ENCODE measurements at regions not wholly inside any gene's neighbourhood (a gene's known extent, or its start where the extent isn't known, plus 50 kb on each side); places are given as distances from the start of the nearest gene placed in this dataset.

DNA sequence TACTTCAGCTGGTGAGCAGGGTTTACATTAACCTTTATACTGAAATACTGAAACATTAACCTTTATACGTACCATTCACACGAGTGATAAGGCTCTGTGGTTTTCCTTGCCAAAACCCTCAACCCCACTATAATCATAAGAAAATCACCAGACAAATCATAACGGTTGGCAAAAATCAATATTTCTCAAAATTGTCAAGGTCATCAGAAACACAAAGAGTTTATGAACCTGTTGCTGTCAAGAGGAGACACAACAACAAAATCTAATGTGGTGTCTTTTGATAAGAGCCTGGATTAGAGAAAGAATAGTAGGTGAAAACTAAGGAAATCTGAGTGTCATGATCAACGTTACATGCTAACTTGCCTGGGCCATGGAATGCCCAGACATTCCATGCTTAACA is 396.9 kb upstream of the TMEFF2 start:
- H3K4me1 ChIP-seq (ENCODE audit: control insufficient read depth, insufficient read depth, low read length): no peaks in the 10 kb centered on the region
- DNase-seq (ENCODE audit: low read depth): no peak
- no peaks in the 10 kb centered on the region for H3K27me3 ChIP-seq (replicated peaks; ENCODE audit: control insufficient read depth, insufficient read depth, low read length)
- H3K9me3 ChIP-seq (ENCODE audit: control insufficient read depth, low read length): no peaks in the 10 kb centered on the region
- no peak overlapping the region for H3K4me3 ChIP-seq (ENCODE audit: low read length)
- no peak overlapping the region for H3K9ac ChIP-seq (ENCODE audit: low read length)
- no peaks in the 10 kb centered on the region for H3K36me3 ChIP-seq (ENCODE audit: control insufficient read depth, insufficient read depth, low read length, severe bottlenecking)

- no peaks in the 10 kb centered on the region for H3K9me3 ChIP-seq (ENCODE audit: control insufficient read depth, low read length)
- no peaks in the 10 kb centered on the region for H3K4me1 ChIP-seq (ENCODE audit: control insufficient read depth, insufficient read depth, low read length)
- peak; percentile 14 for DNase-seq (ENCODE audit: low read depth)
- H3K9ac ChIP-seq (ENCODE audit: low read length): no peak overlapping the region
- H3K27me3 ChIP-seq (replicated peaks; ENCODE audit: control insufficient read depth, insufficient read depth, low read length): no peaks in the 10 kb centered on the region
- H3K4me3 ChIP-seq (ENCODE audit: low read length): no peak overlapping the region
- no peaks in the 10 kb centered on the region for H3K36me3 ChIP-seq (ENCODE audit: control insufficient read depth, insufficient read depth, low read length, severe bottlenecking)
These were observed 390.7 kb upstream of the TMEFF2 start for GRCh38 chr2:192585418-192585817.

DNA sequence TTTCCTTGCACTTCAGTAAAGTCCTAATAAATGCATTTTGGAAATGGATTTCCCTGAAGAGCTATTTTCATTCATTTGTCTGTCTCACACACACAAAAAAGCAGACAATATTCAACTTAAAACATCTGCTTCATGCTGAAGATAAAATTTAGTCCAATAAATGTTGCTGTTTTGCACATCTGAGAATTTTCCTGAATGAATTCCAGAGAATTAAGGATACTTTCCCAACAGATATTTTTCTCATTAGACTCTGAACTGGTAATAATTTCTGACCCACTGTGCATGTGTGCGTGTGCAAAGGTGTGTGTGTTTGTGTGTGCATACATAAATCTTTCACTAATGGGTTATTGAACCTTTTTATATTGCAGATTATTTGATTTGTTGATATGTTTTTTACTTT is 390.2 kb upstream of the TMEFF2 start:
- H3K9me3 ChIP-seq (ENCODE audit: control insufficient read depth, low read length): no peaks in the 10 kb centered on the region
- H3K27me3 ChIP-seq (replicated peaks; ENCODE audit: control insufficient read depth, insufficient read depth, low read length): no peaks in the 10 kb centered on the region
- DNase-seq (ENCODE audit: low read depth): no peak
- H3K4me3 ChIP-seq (ENCODE audit: low read length): no peak overlapping the region
- no peaks in the 10 kb centered on the region for H3K36me3 ChIP-seq (ENCODE audit: control insufficient read depth, insufficient read depth, low read length, severe bottlenecking)
- no peak overlapping the region for H3K9ac ChIP-seq (ENCODE audit: low read length)
- H3K4me1 ChIP-seq (ENCODE audit: control insufficient read depth, insufficient read depth, low read length): no peaks in the 10 kb centered on the region

DNA sequence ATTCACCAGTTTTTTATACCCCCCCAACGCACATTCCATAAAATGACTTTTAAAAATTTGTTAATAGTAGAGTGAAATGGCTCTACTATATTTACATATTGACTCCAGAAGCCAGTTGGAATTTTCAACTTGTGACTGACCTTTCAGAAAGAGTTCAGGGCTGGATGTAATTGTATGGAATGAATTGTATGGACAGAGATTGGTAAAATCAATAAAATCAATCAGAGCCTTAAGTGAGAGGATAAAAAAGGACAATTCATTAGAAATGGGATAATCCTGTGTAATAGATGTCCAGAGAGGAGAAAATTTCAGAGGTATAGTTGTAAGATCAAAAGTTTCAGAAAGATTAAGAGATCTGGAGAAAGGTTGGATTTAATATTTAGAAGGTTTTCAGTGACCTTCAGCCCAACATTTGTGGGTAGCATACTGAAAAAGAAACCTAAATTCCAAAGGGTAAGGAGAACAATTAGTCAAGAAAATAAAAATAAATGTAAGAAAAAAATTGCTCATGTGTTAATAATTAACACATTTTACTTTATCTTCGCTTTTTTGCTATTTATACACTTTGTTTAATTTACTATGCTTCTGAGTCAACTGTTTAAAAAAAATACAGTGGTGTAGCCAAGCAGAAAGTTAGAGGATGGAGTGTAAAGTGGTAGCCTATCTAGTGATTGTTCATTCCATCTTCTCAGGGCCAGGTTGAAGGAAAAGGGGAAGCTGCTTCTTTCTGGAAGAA is 385.4 kb upstream of the TMEFF2 start:
- Histone ChIP-seq H3K4me3 (ENCODE audit: low read length) (no peak overlapping the region), H3K27me3 (replicated peaks; ENCODE audit: control insufficient read depth, insufficient read depth, low read length) (no peaks in the 10 kb centered on the region), H3K36me3 (ENCODE audit: control insufficient read depth, insufficient read depth, low read length, severe bottlenecking) (no peaks in the 10 kb centered on the region), H3K9ac (ENCODE audit: low read length) (no peak overlapping the region), H3K9me3 (ENCODE audit: control insufficient read depth, low read length) (no peaks in the 10 kb centered on the region), H3K4me1 (ENCODE audit: control insufficient read depth, insufficient read depth, low read length) (no peaks in the 10 kb centered on the region)
- no peak for DNase-seq (ENCODE audit: low read depth)

DNA sequence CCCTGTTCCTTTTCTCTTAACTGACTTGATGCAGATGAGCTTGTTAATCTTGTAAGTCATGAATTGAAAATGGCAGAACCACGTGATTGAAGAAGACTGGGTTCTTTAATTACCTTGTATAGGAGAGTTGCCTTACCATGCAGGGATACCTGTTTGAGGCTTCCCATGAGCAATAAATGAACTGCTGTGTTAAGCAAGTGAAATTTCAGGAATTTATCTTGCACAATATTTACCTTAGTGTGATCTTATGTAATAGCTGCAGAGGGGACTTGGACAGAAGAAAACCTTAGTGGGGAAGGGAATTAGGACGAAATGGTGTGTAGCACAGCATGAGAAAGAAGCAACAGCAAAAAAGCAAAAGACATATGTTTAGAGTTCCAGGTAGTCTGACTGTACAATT is 384.0 kb upstream of the TMEFF2 start:
- Histone ChIP-seq H3K9ac (ENCODE audit: low read length) (no peak overlapping the region), H3K27me3 (replicated peaks; ENCODE audit: control insufficient read depth, insufficient read depth, low read length) (no peaks in the 10 kb centered on the region), H3K9me3 (ENCODE audit: control insufficient read depth, low read length) (no peaks in the 10 kb centered on the region), H3K36me3 (ENCODE audit: control insufficient read depth, insufficient read depth, low read length, severe bottlenecking) (no peaks in the 10 kb centered on the region), H3K4me3 (ENCODE audit: low read length) (no peak overlapping the region), H3K4me1 (ENCODE audit: control insufficient read depth, insufficient read depth, low read length) (no peaks in the 10 kb centered on the region)
- no peak for DNase-seq (ENCODE audit: low read depth)

- Histone ChIP-seq H3K4me3 (ENCODE audit: low read length) (no peak overlapping the region), H3K9me3 (ENCODE audit: control insufficient read depth, low read length) (no peaks in the 10 kb centered on the region), H3K27me3 (replicated peaks; ENCODE audit: control insufficient read depth, insufficient read depth, low read length) (no peaks in the 10 kb centered on the region), H3K9ac (ENCODE audit: low read length) (no peak overlapping the region), H3K36me3 (ENCODE audit: control insufficient read depth, insufficient read depth, low read length, severe bottlenecking) (no peaks in the 10 kb centered on the region), H3K4me1 (ENCODE audit: control insufficient read depth, insufficient read depth, low read length) (no peaks in the 10 kb centered on the region)
- DNase-seq (ENCODE audit: low read depth): no peak
These were observed 383.0 kb upstream of the TMEFF2 start for GRCh38 chr2:192577706-192578105.

DNA sequence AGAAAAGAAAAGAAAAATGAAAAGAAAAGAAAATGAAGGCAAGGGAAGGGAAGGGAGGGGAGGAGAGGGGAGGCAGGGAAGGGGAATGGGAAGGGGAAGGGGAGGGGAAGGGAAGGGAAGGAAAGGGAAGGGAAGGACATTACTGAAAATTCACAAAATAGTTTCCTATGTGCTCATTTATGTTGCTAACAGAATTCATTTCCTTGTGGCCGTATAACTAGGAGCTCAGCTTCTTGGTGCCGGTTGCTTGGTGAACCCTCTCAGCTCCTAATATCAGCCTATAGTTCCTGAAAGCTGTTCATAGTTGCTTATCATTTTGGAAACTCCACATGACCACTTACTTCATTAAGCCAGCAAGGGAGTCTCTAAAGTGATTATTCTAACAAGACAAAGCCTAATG is 379.8 kb upstream of the TMEFF2 start:
- H3K27me3 ChIP-seq (replicated peaks; ENCODE audit: control insufficient read depth, insufficient read depth, low read length): no peaks in the 10 kb centered on the region
- no peak for DNase-seq (ENCODE audit: low read depth)
- no peaks in the 10 kb centered on the region for H3K36me3 ChIP-seq (ENCODE audit: control insufficient read depth, insufficient read depth, low read length, severe bottlenecking)
- no peaks in the 10 kb centered on the region for H3K4me1 ChIP-seq (ENCODE audit: control insufficient read depth, insufficient read depth, low read length)
- H3K4me3 ChIP-seq (ENCODE audit: low read length): no peak overlapping the region
- no peaks in the 10 kb centered on the region for H3K9me3 ChIP-seq (ENCODE audit: control insufficient read depth, low read length)
- no peak overlapping the region for H3K9ac ChIP-seq (ENCODE audit: low read length)

GRCh38 chr2:192571636-192572035 is 376.9 kb upstream of the TMEFF2 start:
- DNase-seq (ENCODE audit: low read depth): no peak
- Histone ChIP-seq H3K4me3 (ENCODE audit: low read length) (no peak overlapping the region), H3K9me3 (ENCODE audit: control insufficient read depth, low read length) (no peaks in the 10 kb centered on the region), H3K4me1 (ENCODE audit: control insufficient read depth, insufficient read depth, low read length) (no peaks in the 10 kb centered on the region), H3K36me3 (ENCODE audit: control insufficient read depth, insufficient read depth, low read length, severe bottlenecking) (no peaks in the 10 kb centered on the region), H3K9ac (ENCODE audit: low read length) (no peak overlapping the region), H3K27me3 (replicated peaks; ENCODE audit: control insufficient read depth, insufficient read depth, low read length) (no peaks in the 10 kb centered on the region)

GRCh38 chr2:192570788-192571187 is 376.1 kb upstream of the TMEFF2 start:
- Histone ChIP-seq H3K9ac (ENCODE audit: low read length) (no peak overlapping the region), H3K4me3 (ENCODE audit: low read length) (no peak overlapping the region), H3K4me1 (ENCODE audit: control insufficient read depth, insufficient read depth, low read length) (no peaks in the 10 kb centered on the region), H3K36me3 (ENCODE audit: control insufficient read depth, insufficient read depth, low read length, severe bottlenecking) (no peaks in the 10 kb centered on the region), H3K9me3 (ENCODE audit: control insufficient read depth, low read length) (no peaks in the 10 kb centered on the region), H3K27me3 (replicated peaks; ENCODE audit: control insufficient read depth, insufficient read depth, low read length) (no peaks in the 10 kb centered on the region)
- DNase-seq (ENCODE audit: low read depth): no peak

DNA sequence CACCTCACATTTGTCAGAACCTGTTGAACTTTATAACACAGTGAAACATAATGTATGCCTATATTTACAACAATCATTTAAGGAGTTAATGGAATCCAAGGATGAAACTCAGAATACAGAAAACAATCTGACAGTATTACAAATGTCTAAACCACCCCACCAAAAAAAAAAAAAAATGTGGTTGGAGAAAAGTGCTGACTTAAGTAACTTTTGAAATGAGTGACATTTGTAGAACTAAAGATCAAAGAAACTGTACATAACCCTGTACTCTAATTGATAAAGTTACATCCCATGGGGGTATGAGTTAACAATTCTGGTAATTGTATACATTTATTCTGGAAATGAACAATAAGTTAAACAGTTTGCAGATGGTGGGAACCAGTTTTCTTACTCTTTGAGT is 372.1 kb upstream of the TMEFF2 start:
- no peaks in the 10 kb centered on the region for H3K27me3 ChIP-seq (replicated peaks; ENCODE audit: control insufficient read depth, insufficient read depth, low read length)
- H3K36me3 ChIP-seq (ENCODE audit: control insufficient read depth, insufficient read depth, low read length, severe bottlenecking): no peaks in the 10 kb centered on the region
- no peak for DNase-seq (ENCODE audit: low read depth)
- no peak overlapping the region for H3K4me3 ChIP-seq (ENCODE audit: low read length)
- no peaks in the 10 kb centered on the region for H3K9me3 ChIP-seq (ENCODE audit: control insufficient read depth, low read length)
- no peak overlapping the region for H3K9ac ChIP-seq (ENCODE audit: low read length)
- no peaks in the 10 kb centered on the region for H3K4me1 ChIP-seq (ENCODE audit: control insufficient read depth, insufficient read depth, low read length)

GRCh38 chr2:192560326-192560725 is 365.6 kb upstream of the TMEFF2 start:
- Histone ChIP-seq H3K4me1 (ENCODE audit: control insufficient read depth, insufficient read depth, low read length) (no peaks in the 10 kb centered on the region), H3K4me3 (ENCODE audit: low read length) (no peak overlapping the region), H3K9ac (ENCODE audit: low read length) (no peak overlapping the region), H3K9me3 (ENCODE audit: control insufficient read depth, low read length) (no peaks in the 10 kb centered on the region), H3K36me3 (ENCODE audit: control insufficient read depth, insufficient read depth, low read length, severe bottlenecking) (no peaks in the 10 kb centered on the region), H3K27me3 (replicated peaks; ENCODE audit: control insufficient read depth, insufficient read depth, low read length) (no peaks in the 10 kb centered on the region)
- DNase-seq (ENCODE audit: low read depth): no peak

DNA sequence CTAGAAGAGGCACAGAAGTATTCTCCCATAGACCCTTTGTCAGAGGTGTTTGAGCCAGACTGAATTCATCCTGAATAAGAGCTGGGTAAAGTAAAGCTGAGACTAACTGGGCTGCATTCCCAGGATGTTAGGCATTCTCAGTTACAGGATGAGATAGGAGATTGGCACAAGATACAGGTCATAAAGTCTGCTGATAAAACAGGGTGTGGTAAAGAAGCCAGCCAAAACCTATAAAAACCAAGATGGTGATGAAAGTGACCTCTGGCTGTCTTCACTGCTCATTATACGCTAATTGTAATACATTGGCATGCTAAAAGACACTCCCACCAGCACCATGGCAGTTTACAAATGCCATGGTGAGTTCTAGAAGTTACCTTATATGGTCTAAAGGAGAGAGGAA is 364.9 kb upstream of the TMEFF2 start:
- no peaks in the 10 kb centered on the region for H3K4me1 ChIP-seq (ENCODE audit: control insufficient read depth, insufficient read depth, low read length)
- no peaks in the 10 kb centered on the region for H3K9me3 ChIP-seq (ENCODE audit: control insufficient read depth, low read length)
- H3K36me3 ChIP-seq (ENCODE audit: control insufficient read depth, insufficient read depth, low read length, severe bottlenecking): no peaks in the 10 kb centered on the region
- H3K9ac ChIP-seq (ENCODE audit: low read length): no peak overlapping the region
- no peaks in the 10 kb centered on the region for H3K27me3 ChIP-seq (replicated peaks; ENCODE audit: control insufficient read depth, insufficient read depth, low read length)
- H3K4me3 ChIP-seq (ENCODE audit: low read length): no peak overlapping the region
- DNase-seq (ENCODE audit: low read depth): no peak
